Endodermal cell (in vitro differentiated cells): ENCODE measurements at regions not wholly inside any gene's neighbourhood (a gene's known extent, or its start where the extent isn't known, plus 50 kb on each side); places are given as distances from the start of the nearest gene placed in this dataset.

Source experiments
- DNase-seq: peaks from one replicate; pipeline ENCODE4 v3.0.0-alpha.2; 2017
- H3K27ac ChIP-seq: 2 replicates; pipeline ENCODE4 v1.5.1; 2013; ENCODE audit warnings: mild to moderate bottlenecking, low read depth, low read length, moderate library complexity
- H3K27me3 ChIP-seq: 2 replicates; pipeline ENCODE4 v1.6.1; 2013; ENCODE audit warnings: mild to moderate bottlenecking, low read length, moderate library complexity; ENCODE audit not compliant: insufficient read depth, control insufficient read depth, poor library complexity, severe bottlenecking
- H3K36me3 ChIP-seq: 2 replicates; pipeline ENCODE4 v1.7.0; 2013; ENCODE audit warnings: mild to moderate bottlenecking, low read length, moderate library complexity; ENCODE audit not compliant: control insufficient read depth, insufficient read depth
- H3K4me1 ChIP-seq: one replicate; pipeline ENCODE4 v1.7.0; 2013; ENCODE audit warnings: low read length; ENCODE audit not compliant: control insufficient read depth, insufficient read depth
- H3K4me3 ChIP-seq: 2 replicates; pipeline ENCODE4 v1.5.1; 2013; ENCODE audit warnings: mild to moderate bottlenecking, low read length, moderate library complexity
- H3K9ac ChIP-seq: 2 replicates; pipeline ENCODE4 v1.6.1; 2013; ENCODE audit warnings: mild to moderate bottlenecking, low read length, moderate library complexity; ENCODE audit not compliant: poor library complexity, severe bottlenecking; ENCODE audit errors: extremely low read depth
- H3K9me3 ChIP-seq: 2 replicates; pipeline ENCODE4 v1.6.1; 2013; ENCODE audit warnings: mild to moderate bottlenecking, low read length, moderate library complexity; ENCODE audit not compliant: control insufficient read depth
- H3K27ac Mint-ChIP-seq: 2 replicates; pipeline ENCODE4 v1.8.0; 2020; ENCODE audit warnings: mixed read lengths
- H3K27me3 Mint-ChIP-seq: 2 replicates; pipeline ENCODE4 v1.8.0; 2021; ENCODE audit warnings: mild to moderate bottlenecking, mixed read lengths; ENCODE audit not compliant: insufficient read depth
- H3K36me3 Mint-ChIP-seq: 2 replicates; pipeline ENCODE4 v1.8.0; 2020; ENCODE audit warnings: low read depth, mixed read lengths
- H3K4me1 Mint-ChIP-seq: 2 replicates; pipeline ENCODE4 v1.8.0; 2020; ENCODE audit warnings: mixed read lengths
- H3K4me3 Mint-ChIP-seq: 2 replicates; pipeline ENCODE4 v1.8.0; 2020; ENCODE audit warnings: mild to moderate bottlenecking, moderate library complexity, mixed read lengths
- H3K9me3 Mint-ChIP-seq: 2 replicates; pipeline ENCODE4 v1.8.0; 2020; ENCODE audit warnings: mild to moderate bottlenecking, mixed read lengths
- CTCF ChIP-seq: fragments of 200-600 bp; sonication (generic); conservative IDR thresholded peaks from 2 replicates; pipeline ENCODE4 v1.5.0; 2021; ENCODE audit warnings: antibody characterized with exemption, mild to moderate bottlenecking
- WGBS, 2 experiments: methylation state at CpG; one replicate each; pipeline versions ENCODE4 v1.1.5 to v1.1.7; 2013; ENCODE audit warnings: missing lambda C conversion rate in 2 of 2, mixed read lengths in 1 of 2; ENCODE audit not compliant: insufficient coverage in 1 of 2, insufficient read length in 1 of 2; 5-methylcytosine and 5-hydroxymethylcytosine counted together

- H3K4me1 Mint-ChIP-seq: no peaks in the 10 kb centered on the region
- H3K27ac ChIP-seq: no peak overlapping the region
- no peaks in the 10 kb centered on the region for H3K4me1 ChIP-seq
- no peaks in the 10 kb centered on the region for H3K36me3 ChIP-seq
- no peaks in the 10 kb centered on the region for H3K27me3 ChIP-seq
- no peak overlapping the region for H3K9ac ChIP-seq
- DNase-seq: no peak
- WGBS, 2 experiments: 89% methylated on average over 2 of the region's 2 CpGs; no CpG with 5 or more reads in 1 of the 2 experiments
- no peaks in the 10 kb centered on the region for H3K27me3 Mint-ChIP-seq
- no peak overlapping the region for H3K4me3 ChIP-seq
- TF ChIP-seq CTCF: no peak
- H3K9me3 ChIP-seq: no peaks in the 10 kb centered on the region
- H3K4me3 Mint-ChIP-seq: no peak overlapping the region
- H3K36me3 Mint-ChIP-seq: no peaks in the 10 kb centered on the region
- H3K9me3 Mint-ChIP-seq: no peaks in the 10 kb centered on the region
- H3K27ac Mint-ChIP-seq: no peak overlapping the region
Observed at GRCh38 chr4:129429581-129430320, 333.8 kb downstream of the C4orf33 start.

GRCh38 chr4:129437347-129437746 lies 341.4 kb downstream of the C4orf33 start:
- DNase-seq: no peak
- no peaks in the 10 kb centered on the region for H3K27me3 ChIP-seq
- H3K36me3 Mint-ChIP-seq: no peaks in the 10 kb centered on the region
- H3K9me3 Mint-ChIP-seq: no peaks in the 10 kb centered on the region
- TF ChIP-seq CTCF: no peak
- H3K27ac ChIP-seq: no peak overlapping the region
- no peak overlapping the region for H3K4me3 ChIP-seq
- no peaks in the 10 kb centered on the region for H3K27me3 Mint-ChIP-seq
- WGBS, 2 experiments: 84% methylated on average over 4 of the region's 4 CpGs; no CpG with 5 or more reads in 1 of the 2 experiments
- H3K9me3 ChIP-seq: no peaks in the 10 kb centered on the region
- H3K4me3 Mint-ChIP-seq: no peak overlapping the region
- no peak overlapping the region for H3K27ac Mint-ChIP-seq
- no peaks in the 10 kb centered on the region for H3K4me1 ChIP-seq
- no peak overlapping the region for H3K9ac ChIP-seq
- H3K4me1 Mint-ChIP-seq: no peaks in the 10 kb centered on the region
- H3K36me3 ChIP-seq: no peaks in the 10 kb centered on the region

- H3K9ac ChIP-seq: no peak overlapping the region
- TF ChIP-seq CTCF: no peak
- H3K27ac ChIP-seq: no peak overlapping the region
- no peaks in the 10 kb centered on the region for H3K36me3 Mint-ChIP-seq
- H3K27me3 ChIP-seq: no peaks in the 10 kb centered on the region
- no peaks in the 10 kb centered on the region for H3K36me3 ChIP-seq
- no peaks in the 10 kb centered on the region for H3K4me1 ChIP-seq
- no peaks in the 10 kb centered on the region for H3K27me3 Mint-ChIP-seq
- no peak for DNase-seq
- WGBS, 2 experiments: 80 to 100% methylated on average over 3 to 4 of the region's 4 CpGs
- no peak overlapping the region for H3K27ac Mint-ChIP-seq
- H3K9me3 ChIP-seq: no peaks in the 10 kb centered on the region
- H3K9me3 Mint-ChIP-seq: no peaks in the 10 kb centered on the region
- no peak overlapping the region for H3K4me3 ChIP-seq
- H3K4me1 Mint-ChIP-seq: no peaks in the 10 kb centered on the region
- H3K4me3 Mint-ChIP-seq: no peak overlapping the region
Observed at GRCh38 chr4:129438456-129438981, 342.6 kb downstream of the C4orf33 start.
